HepG2 (cell line): ENCODE measurements at regions not wholly inside any gene's neighbourhood (a gene's known extent, or its start where the extent isn't known, plus 50 kb on each side); places are given as distances from the start of the nearest gene placed in this dataset.

Experiments
- ATAC-seq: fragments of 200-7000 bp; cut with Tn5 transposase; 3 replicates; pipeline ENCODE4 v1.9.1; 2020; ENCODE audit warnings: mild to moderate bottlenecking, moderate library complexity
- BruUV-seq: library from RNA; stranded (reverse); fragments of 400-500 nt; replicated peaks from 2 replicates; lab custom pipeline; 2021; lab: Mats Ljungman, UMichigan
- CTCF ChIA-PET: fragments of 300-600 bp; formaldehyde crosslinking; extraction: SDS; loops from one replicate; lab custom pipeline; 2021; ENCODE audit warnings: low total read pairs, inconsistent platforms, low intra/inter-chr PET ratio; lab: Yijun Ruan, JAX
- POLR2A ChIA-PET: fragments of 350-600 bp; sonication (Branson Sonifier 250); formaldehyde crosslinking; loops from one replicate; lab custom pipeline; 2020; ENCODE audit warnings: antibody characterized with exemption, inconsistent platforms; lab: Yijun Ruan, JAX
- DNase-seq: peaks from one replicate; pipeline ENCODE4 v3.0.0-alpha.2; 2015; ENCODE audit warnings: low spot score
- FAIRE-seq: peaks from 3 replicates; lab custom pipeline; 2011; peaks lifted over from hg19 to GRCh38; lab: Jason Lieb, UNC
- H2AFZ ChIP-seq: one replicate; pipeline ENCODE4 v1.6.1; 2011; ENCODE audit warnings: low read length, inconsistent platforms
- H3K27ac ChIP-seq: fragments of 300-600 bp; 3 replicates; pipeline ENCODE4 v1.8.0; 2011; ENCODE audit warnings: mixed run types, mild to moderate bottlenecking, mixed read lengths, low read length, inconsistent platforms; ENCODE audit not compliant: insufficient read depth; ENCODE audit errors: extremely low read length
- H3K27me3 ChIP-seq, 2 experiments: fragments of 200-600 bp in 1 of 2; 2 replicates in 1 of 2; 3 replicates in 1 of 2; pipeline versions ENCODE4 v1.6.0 to v1.8.0; 2011; ENCODE audit warnings: low read length in 2 of 2, mild to moderate bottlenecking in 2 of 2, moderate library complexity in 2 of 2, inconsistent platforms in 1 of 2; ENCODE audit not compliant: insufficient read depth in 2 of 2, control insufficient read depth in 1 of 2
- H3K36me3 ChIP-seq, 2 experiments: fragments of 200-600 bp in 1 of 2; replicated peaks in 1 of 2; 2 replicates in 1 of 2; 3 replicates in 1 of 2; pipeline versions ENCODE4 v1.5.1 to v1.8.0; 2011; ENCODE audit warnings: low read length in 2 of 2, inconsistent platforms in 1 of 2; ENCODE audit not compliant: insufficient read depth in 2 of 2, control insufficient read depth in 1 of 2
- H3K4me1 ChIP-seq: 2 replicates; pipeline ENCODE4 v1.5.1; 2012; ENCODE audit warnings: low read length, inconsistent platforms; ENCODE audit not compliant: insufficient read depth
- H3K4me2 ChIP-seq: 2 replicates; pipeline ENCODE4 v1.6.0; 2011; ENCODE audit warnings: low read depth, low read length, inconsistent platforms
- H3K4me3 ChIP-seq, 3 experiments: fragments of 200-600 bp in 1 of 3; sonication (generic), shearing (Covaris generic) in 1 of 3; replicated peaks in 1 of 3; 2 replicates each; pipeline ENCODE4 v1.5.1; 2011 to 2016; ENCODE audit warnings: low read length in 3 of 3, inconsistent platforms in 2 of 3, low read depth in 2 of 3, mild to moderate bottlenecking in 2 of 3, control low read depth in 1 of 3, mixed read lengths in 1 of 3; ENCODE audit not compliant: insufficient read depth in 1 of 3
- H3K79me2 ChIP-seq: one replicate; pipeline ENCODE4 v1.6.1; 2011; ENCODE audit warnings: low read length, inconsistent platforms; ENCODE audit not compliant: insufficient read depth
- H3K9ac ChIP-seq: 2 replicates; pipeline ENCODE4 v1.6.0; 2011; ENCODE audit warnings: mild to moderate bottlenecking, low read depth, low read length, inconsistent platforms; ENCODE audit not compliant: insufficient read depth
- H3K9me3 ChIP-seq: 2 replicates; pipeline ENCODE4 v1.5.1; 2012; ENCODE audit warnings: mild to moderate bottlenecking, low read length
- H4K20me1 ChIP-seq: 2 replicates; pipeline ENCODE4 v1.6.0; 2011; ENCODE audit warnings: inconsistent platforms, mild to moderate bottlenecking, low read length, moderate library complexity; ENCODE audit not compliant: insufficient read depth
- E2F5 ChIP-seq: sonication (generic); formaldehyde crosslinking; conservative IDR thresholded peaks from 2 replicates; pipeline ENCODE4 v1.4.0; 2020; ENCODE audit warnings: missing genetic modification reagents
- IRX3 ChIP-seq: sonication (generic); formaldehyde crosslinking; IDR thresholded peaks from 2 replicates; pipeline ENCODE4 v1.8.1; 2023; ENCODE audit warnings: mild to moderate bottlenecking, low read depth, missing genetic modification reagents, borderline replicate concordance
- KDM3A ChIP-seq: IDR thresholded peaks from 2 replicates; pipeline ENCODE4 v1.6.1; 2018; ENCODE audit warnings: low read depth, missing compliant biosample characterization
- REPIN1 ChIP-seq: sonication (generic); formaldehyde crosslinking; IDR thresholded peaks from 2 replicates; pipeline ENCODE4 v1.8.0; 2022; ENCODE audit warnings: missing genetic modification reagents, low read depth, mild to moderate bottlenecking, borderline replicate concordance
- RORA ChIP-seq: sonication (generic); formaldehyde crosslinking; IDR thresholded peaks from 2 replicates; pipeline ENCODE4 v1.5.0; 2020; ENCODE audit warnings: mild to moderate bottlenecking, missing genetic modification reagents, moderate library complexity
- SYNCRIP ChIP-seq: fragments of 200-400 bp; formaldehyde crosslinking; IDR thresholded peaks from 2 replicates; pipeline ENCODE4 v1.6.1; 2018; ENCODE audit warnings: mild to moderate bottlenecking, low read depth, low read length; ENCODE audit not compliant: insufficient read depth
- TFAP4 ChIP-seq: sonication (generic); IDR thresholded peaks from 2 replicates; pipeline ENCODE4 v1.6.1; 2016; ENCODE audit warnings: low read depth, borderline replicate concordance
- U2AF2 ChIP-seq: fragments of 200-400 bp; formaldehyde crosslinking; IDR thresholded peaks from 2 replicates; pipeline ENCODE4 v1.6.1; 2017; ENCODE audit warnings: low read depth, mild to moderate bottlenecking, low read length
- WIZ ChIP-seq: sonication (generic); formaldehyde crosslinking; IDR thresholded peaks from 2 replicates; pipeline ENCODE4 v1.5.1; 2020; ENCODE audit warnings: mild to moderate bottlenecking, missing genetic modification reagents
- ZMYM4 ChIP-seq: sonication (generic); formaldehyde crosslinking; IDR thresholded peaks from 2 replicates; pipeline ENCODE4 v1.8.1; 2023; ENCODE audit warnings: mild to moderate bottlenecking, missing genetic modification reagents
- ZNF121 ChIP-seq: sonication (generic); formaldehyde crosslinking; IDR thresholded peaks from 2 replicates; pipeline ENCODE4 v1.5.0; 2020; ENCODE audit warnings: mild to moderate bottlenecking, missing genetic modification reagents
- ZNF138 ChIP-seq: sonication (generic); formaldehyde crosslinking; IDR thresholded peaks from 2 replicates; pipeline ENCODE4 v1.5.0; 2020; ENCODE audit warnings: mild to moderate bottlenecking, low read depth, missing genetic modification reagents
- ZNF382 ChIP-seq: sonication (generic); formaldehyde crosslinking; IDR thresholded peaks from 2 replicates; pipeline ENCODE4 v1.5.0; 2020; ENCODE audit warnings: missing genetic modification reagents, mild to moderate bottlenecking, borderline replicate concordance
- ZNF558 ChIP-seq: sonication (generic); formaldehyde crosslinking; IDR thresholded peaks from 2 replicates; pipeline ENCODE4 v1.9.0; 2022; ENCODE audit warnings: mild to moderate bottlenecking, missing genetic modification reagents, borderline replicate concordance
- ZSCAN21 ChIP-seq: sonication (generic); formaldehyde crosslinking; IDR thresholded peaks from 2 replicates; pipeline ENCODE4 v1.8.0; 2022; ENCODE audit warnings: mild to moderate bottlenecking, missing genetic modification reagents, moderate library complexity, borderline replicate concordance
- WGBS: methylation state at CpG from one replicate; pipeline ENCODE4 v1.1.6; 2017; ENCODE audit warnings: low lambda C conversion rate; 5-methylcytosine and 5-hydroxymethylcytosine counted together
- in situ Hi-C: cut with HindIII; loops from 2 replicates; pipeline ENCODE4 v1.10.0; 2017; ENCODE audit warnings: low pct_unique_long_range_greater_than_20kb; ENCODE audit not compliant: extremely low pct_ligation_motif_present
- intact Hi-C: fragments of 100-400 bp; cut with micrococcal nuclease; formaldehyde crosslinking; loops from one replicate; pipeline ENCODE4 v1.10.0; 2022; ENCODE audit not compliant: unreplicated experiment

DNA sequence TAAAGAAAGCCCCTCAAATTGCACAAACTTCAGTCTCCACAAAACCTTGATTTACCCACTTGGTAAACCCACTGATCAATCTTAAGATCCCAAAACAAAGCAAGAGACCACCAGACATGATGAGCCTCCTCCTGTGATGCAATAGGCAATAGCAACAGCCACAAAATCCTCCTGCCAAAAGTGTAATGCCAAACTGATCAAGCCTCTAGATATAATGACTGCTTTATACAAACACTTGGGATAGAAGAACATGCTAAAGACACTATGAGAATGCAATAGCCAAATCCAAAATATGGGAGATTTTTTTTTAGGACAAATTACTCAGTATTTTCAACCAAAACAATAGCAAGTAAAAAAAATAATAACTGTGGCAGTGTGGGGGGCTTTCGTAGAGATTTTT, 64.9 kb upstream of the PTGFRN start:
- no peaks in the 10 kb centered on the region for H3K36me3 ChIP-seq
- no peak overlapping the region for H3K4me2 ChIP-seq
- FAIRE-seq, result no peak
- BruUV-seq, result no TSS peak
- H3K9me3 ChIP-seq, result no peaks in the 10 kb centered on the region
- no peak overlapping the region for H3K27ac ChIP-seq
- no peaks in the 10 kb centered on the region for H3K79me2 ChIP-seq
- H3K4me3 ChIP-seq, result no peak overlapping the region
- in situ Hi-C loops, result no loop called here
- CTCF ChIA-PET, result no interaction called here
- H2AFZ ChIP-seq, result no peak overlapping the region
- POLR2A ChIA-PET, result no interaction called here
- no peaks in the 10 kb centered on the region for H3K4me1 ChIP-seq
- TF ChIP-seq TFAP4 (no peak), U2AF2 (no peak), KDM3A (CRISPR knock-in tag) (no peak), ZSCAN21 (no peak), RORA (CRISPR knock-in tag) (no peak), ZNF558 (CRISPR knock-in tag) (no peak), ZNF121 (CRISPR knock-in tag) (no peak), SYNCRIP (no peak), ZMYM4 (CRISPR knock-in tag) (no peak), ZNF138 (no peak), REPIN1 (CRISPR knock-in tag) (no peak), WIZ (CRISPR knock-in tag) (no peak), IRX3 (CRISPR knock-in tag) (no peak), ZNF382 (CRISPR knock-in tag) (no peak), E2F5 (CRISPR knock-in tag) (no peak)
- TF ChIP-seq, all 625 proteins: peak for 0
- whole genome bisulfite sequencing, result 2% methylated on average over 1 of the region's 1 CpG
- intact Hi-C loops, result loop anchor here (10.0 kb wide), 1 partner anchor 80 kb away; no protein-coding TSS in a partner anchor
- no peak overlapping the region for H3K9ac ChIP-seq
- DNase-seq, result no peak
- ATAC-seq, result no peak
- 0 out of 5 replicates have a peak, but pooled peaks cover 0 to 3% of the 10 kb centered on the region in 2 experiments for H3K27me3 ChIP-seq
- no peaks in the 10 kb centered on the region for H4K20me1 ChIP-seq
